ENCODE measurements at regions not wholly inside any gene's neighbourhood (a gene's known extent, or its start where the extent isn't known, plus 50 kb on each side); places are given as distances from the start of the nearest gene placed in this dataset.
"Not testable (repeated sequence)": the region's sequence is repeated elsewhere in the genome, so short reads cannot be mapped to it uniquely, and the experiment has no call there.

DNA sequence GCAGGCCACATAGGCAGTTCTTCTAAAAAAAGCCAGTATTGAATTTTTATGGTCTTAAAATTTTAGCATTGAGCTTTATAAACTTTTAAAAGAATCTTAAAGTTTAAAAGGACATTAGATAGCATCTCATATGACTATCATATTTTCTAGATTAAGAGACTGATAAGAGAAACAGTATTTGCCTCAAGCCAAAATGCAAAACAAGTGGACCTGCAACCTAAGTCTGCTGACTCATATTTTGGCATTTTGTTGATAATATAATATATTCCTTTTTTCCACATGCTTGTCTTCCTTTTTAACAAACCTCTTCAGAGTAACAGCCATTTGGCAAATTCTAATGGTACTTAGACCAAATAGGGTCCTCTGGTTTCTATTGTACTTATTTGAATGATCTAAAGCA lies 328.5 kb upstream of the GALNTL6 start:
- ATAC-seq (no peak), DNase-seq (no peak)
- intact Hi-C loops (cut with DNase I; ENCODE audit: low total_unique reads) (no loop called here), in situ Hi-C loops (cut with MboI; ENCODE audit: low sequenced_read_pairs in 4 of 4) (no loop called here)
- Histone ChIP-seq H3K27ac (no peak overlapping the region), H3K4me3 (no peak overlapping the region), H3K9me3 (no peaks in the 10 kb centered on the region), H3K36me3 (no peaks in the 10 kb centered on the region), H3K27me3 (no peaks in the 10 kb centered on the region), H3K4me1 (no peaks in the 10 kb centered on the region)
- no peak for TF ChIP-seq POLR2A (IDR thresholded peaks at IDR 0.05)
- TF ChIP-seq, protein P1, sequence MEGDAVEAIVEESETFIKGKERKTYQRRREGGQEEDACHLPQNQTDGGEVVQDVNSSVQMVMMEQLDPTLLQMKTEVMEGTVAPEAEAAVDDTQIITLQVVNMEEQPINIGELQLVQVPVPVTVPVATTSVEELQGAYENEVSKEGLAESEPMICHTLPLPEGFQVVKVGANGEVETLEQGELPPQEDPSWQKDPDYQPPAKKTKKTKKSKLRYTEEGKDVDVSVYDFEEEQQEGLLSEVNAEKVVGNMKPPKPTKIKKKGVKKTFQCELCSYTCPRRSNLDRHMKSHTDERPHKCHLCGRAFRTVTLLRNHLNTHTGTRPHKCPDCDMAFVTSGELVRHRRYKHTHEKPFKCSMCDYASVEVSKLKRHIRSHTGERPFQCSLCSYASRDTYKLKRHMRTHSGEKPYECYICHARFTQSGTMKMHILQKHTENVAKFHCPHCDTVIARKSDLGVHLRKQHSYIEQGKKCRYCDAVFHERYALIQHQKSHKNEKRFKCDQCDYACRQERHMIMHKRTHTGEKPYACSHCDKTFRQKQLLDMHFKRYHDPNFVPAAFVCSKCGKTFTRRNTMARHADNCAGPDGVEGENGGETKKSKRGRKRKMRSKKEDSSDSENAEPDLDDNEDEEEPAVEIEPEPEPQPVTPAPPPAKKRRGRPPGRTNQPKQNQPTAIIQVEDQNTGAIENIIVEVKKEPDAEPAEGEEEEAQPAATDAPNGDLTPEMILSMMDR (IDR thresholded peaks at IDR 0.05 in 4 of 5, conservative IDR thresholded peaks at IDR 0.05 in 1 of 5): no peak

DNA sequence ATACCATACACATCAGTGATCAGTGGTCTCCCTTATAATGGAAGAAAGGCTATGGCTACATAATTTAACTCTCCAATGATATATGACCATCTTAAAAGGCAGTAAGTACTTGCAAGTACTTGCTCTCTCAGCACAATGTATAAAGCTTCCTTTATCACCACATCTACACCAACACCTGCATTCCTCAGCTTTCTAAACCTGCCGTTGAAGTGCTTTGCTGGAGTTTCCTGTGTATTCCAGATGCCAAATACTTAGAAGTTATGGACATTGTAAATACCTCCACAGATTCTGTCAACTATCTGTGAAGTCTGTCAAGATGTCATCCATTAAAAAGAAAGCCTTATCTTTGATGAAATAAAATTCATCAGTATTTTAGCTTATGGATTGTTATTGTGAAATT lies 335.0 kb upstream of the GALNTL6 start:
- Histone ChIP-seq H3K4me1 (no peaks in the 10 kb centered on the region), H3K27ac (no peak overlapping the region), H3K9me3 (no peaks in the 10 kb centered on the region), H3K27me3 (no peaks in the 10 kb centered on the region), H3K4me3 (no peak overlapping the region), H3K36me3 (no peaks in the 10 kb centered on the region)
- TF ChIP-seq, protein P1 (IDR thresholded peaks at IDR 0.05 in 4 of 5, conservative IDR thresholded peaks at IDR 0.05 in 1 of 5): no peak
- TF ChIP-seq POLR2A (IDR thresholded peaks at IDR 0.05): no peak
- intact Hi-C loops (cut with DNase I; ENCODE audit: low total_unique reads): no loop called here
- no peak for DNase-seq
- no peak for ATAC-seq
- in situ Hi-C loops (cut with MboI; ENCODE audit: low sequenced_read_pairs in 4 of 4): no loop called here

DNA sequence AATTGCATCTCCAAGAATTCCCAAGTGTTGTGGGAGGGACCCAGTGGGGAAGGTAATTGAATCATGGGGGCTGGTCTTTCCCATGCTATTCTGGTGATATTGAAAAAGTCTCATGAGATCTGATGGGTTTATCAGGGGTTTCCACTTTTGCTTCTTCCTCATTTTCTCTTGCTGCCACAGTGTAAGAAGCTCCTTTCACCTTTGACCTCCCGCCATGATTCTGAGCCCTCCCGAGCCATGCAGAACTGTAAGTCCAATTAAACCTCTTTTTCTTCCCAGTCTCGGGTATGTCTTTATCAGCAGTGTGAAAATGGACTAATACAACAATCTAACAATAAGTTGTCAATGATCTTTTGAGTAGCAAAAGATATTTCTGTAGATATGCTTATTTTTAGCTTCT lies 338.1 kb upstream of the GALNTL6 start:
- H3K27me3 ChIP-seq; intact Hi-C loops (cut with DNase I; ENCODE audit: low total_unique reads); DNase-seq; H3K4me3 ChIP-seq; H3K27ac ChIP-seq; in situ Hi-C loops (cut with MboI; ENCODE audit: low sequenced_read_pairs in 4 of 4); H3K4me1 ChIP-seq; H3K36me3 ChIP-seq; H3K9me3 ChIP-seq; ATAC-seq: not testable (repeated sequence)

DNA sequence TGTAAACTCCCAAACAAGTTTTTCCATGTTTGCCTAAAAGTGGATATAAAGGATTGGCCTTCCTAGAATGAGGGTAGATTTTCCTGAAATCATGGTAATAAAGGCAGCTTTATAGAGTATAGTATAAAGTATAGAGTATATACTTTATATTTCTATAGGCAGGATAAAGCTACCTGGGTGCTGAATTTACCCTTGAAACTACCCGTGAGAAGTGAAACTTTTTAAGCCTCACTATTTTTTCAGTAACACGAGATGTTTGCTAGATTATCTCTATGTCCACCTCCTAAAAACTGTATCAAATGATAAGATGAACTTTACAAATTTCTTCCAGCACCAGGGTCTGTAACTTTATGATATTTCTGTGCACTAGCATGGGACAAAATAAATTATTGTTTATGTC lies 340.0 kb upstream of the GALNTL6 start:
- Histone ChIP-seq H3K36me3 (no peaks in the 10 kb centered on the region), H3K4me1 (no peaks in the 10 kb centered on the region), H3K27me3 (no peaks in the 10 kb centered on the region), H3K27ac (no peak overlapping the region), H3K4me3 (no peak overlapping the region), H3K9me3 (no peaks in the 10 kb centered on the region)
- TF ChIP-seq POLR2A (IDR thresholded peaks at IDR 0.05): no peak
- TF ChIP-seq, protein P1 (IDR thresholded peaks at IDR 0.05 in 4 of 5, conservative IDR thresholded peaks at IDR 0.05 in 1 of 5): no peak
- in situ Hi-C loops (cut with MboI; ENCODE audit: low sequenced_read_pairs in 4 of 4): no loop called here
- DNase-seq (no peak), ATAC-seq (no peak)
- intact Hi-C loops (cut with DNase I; ENCODE audit: low total_unique reads): no loop called here

DNA sequence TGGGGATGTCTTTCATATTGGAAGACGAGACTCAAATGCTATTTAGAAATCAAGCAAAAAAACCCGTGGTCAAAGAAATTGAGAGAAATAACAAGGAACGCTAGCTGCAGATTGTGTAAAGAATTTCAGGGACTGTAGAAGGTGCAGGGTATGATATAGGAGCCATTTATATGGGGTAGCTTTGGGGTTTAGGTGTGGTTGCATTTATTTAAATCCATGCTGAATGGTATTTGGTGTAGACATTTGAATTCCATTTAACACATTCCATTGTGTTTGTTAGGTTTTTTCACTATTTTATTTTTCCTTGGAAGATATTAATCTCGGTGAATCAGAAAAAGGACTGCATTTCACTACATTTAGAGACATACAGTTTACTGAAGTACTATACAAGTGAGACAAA lies 341.0 kb upstream of the GALNTL6 start:
- TF ChIP-seq, protein P1 (IDR thresholded peaks at IDR 0.05 in 4 of 5, conservative IDR thresholded peaks at IDR 0.05 in 1 of 5): no peak
- TF ChIP-seq POLR2A (IDR thresholded peaks at IDR 0.05): no peak
- no peaks in the 10 kb centered on the region for H3K36me3 ChIP-seq
- H3K4me3 ChIP-seq: no peak overlapping the region
- DNase-seq: no peak
- intact Hi-C loops (cut with DNase I; ENCODE audit: low total_unique reads) (no loop called here), in situ Hi-C loops (cut with MboI; ENCODE audit: low sequenced_read_pairs in 4 of 4) (no loop called here)
- no peaks in the 10 kb centered on the region for H3K4me1 ChIP-seq
- no peak for ATAC-seq
- H3K27me3 ChIP-seq: no peaks in the 10 kb centered on the region
- H3K27ac ChIP-seq: no peak overlapping the region
- no peaks in the 10 kb centered on the region for H3K9me3 ChIP-seq

All from gastrocnemius medialis (tissue), 4 donors.